Stimulated activated CD4-positive, alpha-beta T cell treated with anti-CD3 and anti-CD28 coated beads, Interleukin-4, amount 100 ng/mL, for 1 hour (primary cell): ENCODE measurements at regions not wholly inside any gene's neighbourhood (a gene's known extent, or its start where the extent isn't known, plus 50 kb on each side); places are given as distances from the start of the nearest gene placed in this dataset.

Source experiments
- DNase-seq: peaks from one replicate; pipeline ENCODE4 v3.0.0-alpha.2; 2020

GRCh38 chr3:30269751-30270445 lies 336.5 kb upstream of the TGFBR2 start:
- DNase-seq = no peak

GRCh38 chr3:30271781-30272180 lies 334.6 kb upstream of the TGFBR2 start:
- no peak for DNase-seq

- DNase-seq = no peak
Measured at GRCh38 chr3:30273304-30274072, 332.9 kb upstream of the TGFBR2 start.

GRCh38 chr3:30277494-30277893 lies 328.9 kb upstream of the TGFBR2 start:
- no peak for DNase-seq

GRCh38 chr3:30281526-30281925 lies 324.9 kb upstream of the TGFBR2 start:
- no peak for DNase-seq

- DNase-seq = no peak
Measured at GRCh38 chr3:30282154-30282696, 324.2 kb upstream of the TGFBR2 start.

- DNase-seq = no peak
Measured at GRCh38 chr3:30285188-30286006, 321.0 kb upstream of the TGFBR2 start.

GRCh38 chr3:30286007-30286669 lies 320.3 kb upstream of the TGFBR2 start:
- DNase-seq = no peak

- no peak for DNase-seq
Measured at GRCh38 chr3:30286811-30287210, 319.6 kb upstream of the TGFBR2 start.

- DNase-seq = no peak
Measured at GRCh38 chr3:30288830-30289229, 317.6 kb upstream of the TGFBR2 start.

- DNase-seq = no peak
Measured at GRCh38 chr3:30289324-30289723, 317.1 kb upstream of the TGFBR2 start.

- no peak for DNase-seq
Measured at GRCh38 chr3:30289766-30290165, 316.6 kb upstream of the TGFBR2 start.

- no peak for DNase-seq
Measured at GRCh38 chr3:30290479-30290878, 315.9 kb upstream of the TGFBR2 start.

GRCh38 chr3:30292192-30292893 lies 314.1 kb upstream of the TGFBR2 start:
- DNase-seq = no peak

- DNase-seq = no peak
Measured at GRCh38 chr3:30293621-30294240, 312.7 kb upstream of the TGFBR2 start.

- no peak for DNase-seq
Measured at GRCh38 chr3:30294241-30294667, 312.1 kb upstream of the TGFBR2 start.

GRCh38 chr3:30297112-30297511 lies 309.3 kb upstream of the TGFBR2 start:
- DNase-seq = no peak

GRCh38 chr3:30299674-30300385 lies 306.6 kb upstream of the TGFBR2 start:
- no peak for DNase-seq

GRCh38 chr3:30300809-30301208 lies 305.6 kb upstream of the TGFBR2 start:
- no peak for DNase-seq

- no peak for DNase-seq
Measured at GRCh38 chr3:30302027-30302426, 304.4 kb upstream of the TGFBR2 start.

- no peak for DNase-seq
Measured at GRCh38 chr3:30303770-30304169, 302.6 kb upstream of the TGFBR2 start.
